HEK293T (cell line): ENCODE measurements at regions not wholly inside any gene's neighbourhood (a gene's known extent, or its start where the extent isn't known, plus 50 kb on each side); places are given as distances from the start of the nearest gene placed in this dataset.

ENCODE experiments used
- CTCF ChIA-PET: fragments of 350-600 bp; formaldehyde crosslinking; extraction: SDS; loops from one replicate; lab custom pipeline; 2021; ENCODE audit warnings: antibody characterized with exemption, inconsistent platforms; lab: Yijun Ruan, JAX
- POLR2A ChIA-PET: fragments of 350-600 bp; formaldehyde crosslinking; extraction: SDS; loops from one replicate; lab custom pipeline; 2020; ENCODE audit warnings: antibody characterized with exemption, inconsistent platforms; lab: Yijun Ruan, JAX
- DNase-seq: peaks from one replicate; pipeline ENCODE4 v3.0.0; 2012; ENCODE audit warnings: mixed read lengths; ENCODE audit errors: extremely low spot score
- ARNT ChIP-seq: fragments of 450-650 bp; IDR thresholded peaks from 2 replicates; pipeline ENCODE4 v1.6.1; 2017; ENCODE audit warnings: mild to moderate bottlenecking
- BHLHE40 ChIP-seq: fragments of 450-650 bp; IDR thresholded peaks from 2 replicates; pipeline ENCODE4 v1.6.1; 2016; ENCODE audit warnings: mild to moderate bottlenecking, moderate library complexity, borderline replicate concordance
- CTBP1 ChIP-seq: fragments of 450-650 bp; IDR thresholded peaks from 2 replicates; pipeline ENCODE4 v1.6.1; 2016; ENCODE audit warnings: borderline replicate concordance
- ELF4 ChIP-seq: fragments of 450-650 bp; IDR thresholded peaks from 2 replicates; pipeline ENCODE4 v1.6.1; 2017; ENCODE audit warnings: antibody characterized with exemption
- FOXA1 ChIP-seq: fragments of 450-650 bp; IDR thresholded peaks from 2 replicates; pipeline ENCODE4 v1.6.1; 2016; ENCODE audit warnings: mild to moderate bottlenecking
- FOXK2 ChIP-seq: fragments of 450-650 bp; IDR thresholded peaks from 2 replicates; pipeline ENCODE4 v1.6.1; 2016; ENCODE audit warnings: mild to moderate bottlenecking
- FOXM1 ChIP-seq: fragments of 450-650 bp; IDR thresholded peaks from 2 replicates; pipeline ENCODE4 v1.6.1; 2017; ENCODE audit warnings: mild to moderate bottlenecking, borderline replicate concordance
- HDGF ChIP-seq: fragments of 450-650 bp; IDR thresholded peaks from 2 replicates; pipeline ENCODE4 v1.6.1; 2017; ENCODE audit warnings: antibody characterized with exemption, borderline replicate concordance
- L3MBTL2 ChIP-seq: fragments of 450-650 bp; conservative IDR thresholded peaks from 2 replicates; pipeline ENCODE4 v1.6.1; 2016; ENCODE audit warnings: mild to moderate bottlenecking
- LEF1 ChIP-seq: fragments of 450-650 bp; IDR thresholded peaks from 2 replicates; pipeline ENCODE4 v1.6.1; 2017; ENCODE audit warnings: mild to moderate bottlenecking, borderline replicate concordance
- NFRKB ChIP-seq: fragments of 450-650 bp; IDR thresholded peaks from 2 replicates; pipeline ENCODE4 v1.6.1; 2016; ENCODE audit warnings: mild to moderate bottlenecking, moderate library complexity
- SP1 ChIP-seq: fragments of 450-650 bp; IDR thresholded peaks from 2 replicates; pipeline ENCODE4 v1.6.1; 2017
- SUZ12 ChIP-seq: fragments of 450-650 bp; IDR thresholded peaks from 2 replicates; pipeline ENCODE4 v1.6.1; 2016; ENCODE audit warnings: mild to moderate bottlenecking
- TARDBP ChIP-seq: fragments of 450-650 bp; IDR thresholded peaks from 2 replicates; pipeline ENCODE4 v1.6.1; 2016
- ZNF384 ChIP-seq: fragments of 450-650 bp; IDR thresholded peaks from 2 replicates; pipeline ENCODE4 v1.6.1; 2016
- TF ChIP-seq, protein P1 (sequence below): fragments of 450-650 bp; IDR thresholded peaks from 2 replicates; pipeline ENCODE4 v1.6.1; 2016

- no peak for DNase-seq
- POLR2A ChIA-PET: no interaction called here
- CTCF ChIA-PET: no interaction called here
- no peak for TF ChIP-seq CTBP1
- no peak for TF ChIP-seq LEF1
- no peak for TF ChIP-seq TARDBP
- TF ChIP-seq NFRKB: no peak
- no peak for TF ChIP-seq BHLHE40
- no peak for TF ChIP-seq ELF4
- TF ChIP-seq ZNF384: no peak
- no peak for TF ChIP-seq FOXA1
- no peak for TF ChIP-seq FOXM1
- TF ChIP-seq SUZ12: no peak
- no peak for TF ChIP-seq FOXK2
- no peak for TF ChIP-seq HDGF
These were observed 63.8 kb upstream of the IL1R1 start for GRCh38 chr2:102078773-102079172.

- DNase-seq: no peak
- POLR2A ChIA-PET: no interaction called here
- TF ChIP-seq, protein P1, sequence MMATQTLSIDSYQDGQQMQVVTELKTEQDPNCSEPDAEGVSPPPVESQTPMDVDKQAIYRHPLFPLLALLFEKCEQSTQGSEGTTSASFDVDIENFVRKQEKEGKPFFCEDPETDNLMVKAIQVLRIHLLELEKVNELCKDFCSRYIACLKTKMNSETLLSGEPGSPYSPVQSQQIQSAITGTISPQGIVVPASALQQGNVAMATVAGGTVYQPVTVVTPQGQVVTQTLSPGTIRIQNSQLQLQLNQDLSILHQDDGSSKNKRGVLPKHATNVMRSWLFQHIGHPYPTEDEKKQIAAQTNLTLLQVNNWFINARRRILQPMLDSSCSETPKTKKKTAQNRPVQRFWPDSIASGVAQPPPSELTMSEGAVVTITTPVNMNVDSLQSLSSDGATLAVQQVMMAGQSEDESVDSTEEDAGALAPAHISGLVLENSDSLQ: no peak
- TF ChIP-seq FOXM1 (no peak), ARNT (no peak), L3MBTL2 (no peak), BHLHE40 (no peak), ZNF384 (no peak), ELF4 (no peak), LEF1 (no peak), SP1 (no peak), HDGF (no peak), FOXK2 (no peak)
- CTCF ChIA-PET: no interaction called here
These were observed 61.9 kb upstream of the IL1R1 start for GRCh38 chr2:102080451-102081242.

DNA sequence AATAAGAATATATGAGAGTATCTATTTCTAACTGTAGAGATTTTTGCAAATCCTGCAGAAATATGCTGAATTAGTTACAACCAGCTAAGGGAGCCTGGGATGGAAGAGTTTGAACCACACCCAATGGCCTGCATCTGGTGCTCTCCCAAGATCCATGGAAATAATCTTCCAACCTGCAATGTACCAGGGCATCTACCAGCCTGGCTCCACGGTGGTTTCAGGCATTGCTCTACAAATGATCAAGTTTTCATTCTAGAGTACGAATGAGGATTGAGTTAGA, 61.4 kb upstream of the IL1R1 start:
- DNase-seq: no peak
- ChIA-PET POLR2A (no interaction called here), CTCF (no interaction called here)
- TF ChIP-seq ZNF384 (no peak), SP1 (no peak), ARNT (no peak), ELF4 (no peak)

GRCh38 chr2:102081606-102082005, 60.9 kb upstream of the IL1R1 start:
- TF ChIP-seq LEF1 (no peak), L3MBTL2 (no peak), TARDBP (no peak), FOXM1 (no peak), SUZ12 (no peak), ELF4 (no peak), ARNT (no peak), NFRKB (no peak), HDGF (no peak), SP1 (no peak), FOXA1 (no peak), BHLHE40 (no peak), FOXK2 (no peak), ZNF384 (no peak), CTBP1 (no peak)
- TF ChIP-seq, protein P1: no peak
- CTCF ChIA-PET: no interaction called here
- POLR2A ChIA-PET: no interaction called here
- DNase-seq: no peak

- TF ChIP-seq TARDBP (no peak), SP1 (no peak), BHLHE40 (no peak), LEF1 (no peak), HDGF (no peak), FOXK2 (no peak), ELF4 (no peak)
- TF ChIP-seq, protein P1: no peak
These were observed 59.8 kb upstream of the IL1R1 start for GRCh38 chr2:102082571-102083392.

GRCh38 chr2:102083393-102083703, 59.2 kb upstream of the IL1R1 start:
- ChIA-PET POLR2A (no interaction called here), CTCF (no interaction called here)
- TF ChIP-seq BHLHE40 (no peak), LEF1 (no peak), NFRKB (no peak), FOXM1 (no peak)
- no peak for DNase-seq

More at GRCh38 chr2:102082571-102083392, 59.8 kb upstream of the IL1R1 start:
- ChIA-PET CTCF (interaction anchor here (0.6 kb wide), 1 partner anchor 17 kb away, joined by 5 read pairs; no protein-coding TSS in a partner anchor), POLR2A (no interaction called here)
- DNase-seq: no peak
